Neuronal stem cell (in vitro differentiated cells): ENCODE measurements at regions not wholly inside any gene's neighbourhood (a gene's known extent, or its start where the extent isn't known, plus 50 kb on each side); places are given as distances from the start of the nearest gene placed in this dataset.

Experiments
- DNase-seq: peaks from one replicate; pipeline ENCODE4 v3.0.0-alpha.2; 2013; ENCODE audit warnings: low spot score
- H2AFZ ChIP-seq: one replicate; pipeline ENCODE4 v1.6.1; 2013; ENCODE audit warnings: mild to moderate bottlenecking, low read length, inconsistent platforms
- H2AK5ac ChIP-seq: 2 replicates; pipeline ENCODE4 v1.6.1; 2013; ENCODE audit warnings: low read depth, mild to moderate bottlenecking, inconsistent platforms, low read length, moderate library complexity, mixed read lengths
- H2BK120ac ChIP-seq: 2 replicates; pipeline ENCODE4 v1.6.1; 2013; ENCODE audit warnings: low read depth, mild to moderate bottlenecking, inconsistent platforms, low read length, moderate library complexity, mixed read lengths
- H2BK12ac ChIP-seq: one replicate; pipeline ENCODE4 v1.6.1; 2013; ENCODE audit warnings: low read length, inconsistent platforms
- H2BK15ac ChIP-seq: 2 replicates; pipeline ENCODE4 v1.6.1; 2013; ENCODE audit warnings: mild to moderate bottlenecking, low read length, inconsistent platforms, mixed read lengths
- H2BK5ac ChIP-seq: one replicate; pipeline ENCODE4 v1.6.1; 2013; ENCODE audit warnings: inconsistent platforms, mild to moderate bottlenecking, low read length, moderate library complexity
- H3K14ac ChIP-seq: one replicate; pipeline ENCODE4 v1.6.1; 2013; ENCODE audit warnings: low read length, inconsistent platforms
- H3K18ac ChIP-seq: 2 replicates; pipeline ENCODE4 v1.6.1; 2013; ENCODE audit warnings: low read length, inconsistent platforms
- H3K23ac ChIP-seq: 2 replicates; pipeline ENCODE4 v1.6.1; 2013; ENCODE audit warnings: low read depth, mild to moderate bottlenecking, mixed read lengths, low read length, inconsistent platforms; ENCODE audit not compliant: poor library complexity
- H3K27ac ChIP-seq: replicated peaks from 3 replicates; pipeline ENCODE4 v1.5.1; 2013; ENCODE audit warnings: low read length, inconsistent platforms
- H3K27me3 ChIP-seq, 3 experiments: 2 replicates each; pipeline ENCODE4 v1.6.1; 2013; ENCODE audit warnings: low read length in 3 of 3, mild to moderate bottlenecking in 2 of 3, inconsistent platforms in 1 of 3, low read depth in 1 of 3, mixed read lengths in 1 of 3, moderate library complexity in 1 of 3; ENCODE audit not compliant: control insufficient read depth in 3 of 3, insufficient read depth in 3 of 3
- H3K36me3 ChIP-seq, 2 donors: replicated peaks in 1 of 2; 2 replicates each; pipeline ENCODE4 v1.6.1; 2013; ENCODE audit warnings: low read length in 2 of 2; ENCODE audit not compliant: control insufficient read depth in 2 of 2, insufficient read depth in 2 of 2
- H3K4ac ChIP-seq: 2 replicates; pipeline ENCODE4 v1.6.1; 2013; ENCODE audit warnings: inconsistent platforms, mild to moderate bottlenecking, low read length, moderate library complexity
- H3K4me1 ChIP-seq, 2 donors: 1 replicate in 1 of 2; 2 replicates in 1 of 2; pipeline ENCODE4 v1.6.1; 2013; ENCODE audit warnings: low read length in 2 of 2, low read depth in 1 of 2; ENCODE audit not compliant: control insufficient read depth in 2 of 2, insufficient read depth in 1 of 2
- H3K4me2 ChIP-seq: one replicate; pipeline ENCODE4 v1.6.1; 2013; ENCODE audit warnings: mild to moderate bottlenecking, low read length, inconsistent platforms; ENCODE audit not compliant: insufficient read depth, poor library complexity, severe bottlenecking
- H3K4me3 ChIP-seq, 2 donors: 2 replicates each; pipeline ENCODE4 v1.5.1; 2013; ENCODE audit warnings: low read length in 2 of 2, mild to moderate bottlenecking in 2 of 2, inconsistent platforms in 1 of 2, moderate library complexity in 1 of 2
- H3K79me1 ChIP-seq: one replicate; pipeline ENCODE4 v1.6.1; 2013; ENCODE audit warnings: low read depth, mild to moderate bottlenecking, inconsistent platforms, low read length, moderate library complexity
- H3K9ac ChIP-seq: one replicate; pipeline ENCODE4 v1.6.1; 2013; ENCODE audit warnings: mild to moderate bottlenecking, low read depth, low read length, inconsistent platforms; ENCODE audit not compliant: poor library complexity
- H3K9me3 ChIP-seq, 2 donors: replicated peaks in 1 of 2; 2 replicates each; pipeline versions ENCODE3 to v1.6.1; 2013; ENCODE audit warnings: low read length in 2 of 2, mild to moderate bottlenecking in 2 of 2, inconsistent platforms in 1 of 2, low read depth in 1 of 2, mixed read lengths in 1 of 2, moderate library complexity in 1 of 2; ENCODE audit not compliant: control insufficient read depth in 2 of 2, insufficient read depth in 1 of 2
- H4K8ac ChIP-seq: one replicate; pipeline ENCODE4 v1.6.1; 2013; ENCODE audit warnings: low read depth, mild to moderate bottlenecking, inconsistent platforms, low read length, moderate library complexity
- H4K91ac ChIP-seq: one replicate; pipeline ENCODE4 v1.6.1; 2013; ENCODE audit warnings: low read length, low read depth, mild to moderate bottlenecking, inconsistent platforms; ENCODE audit not compliant: poor library complexity
- WGBS, 2 donors: extraction: QIAGEN DNeasy Blood & Tissue Kit; methylation state at CpG; one replicate each; pipeline ENCODE4 v1.1.7; 2013; ENCODE audit warnings: missing lambda C conversion rate in 2 of 2, mixed read lengths in 1 of 2; ENCODE audit not compliant: insufficient read length in 2 of 2, insufficient replicate concordance in 1 of 2; ENCODE audit errors: extremely low coverage in 2 of 2; 5-methylcytosine and 5-hydroxymethylcytosine counted together

GRCh38 chr2:55973673-55974072 lies 50.1 kb upstream of the EFEMP1 start:
- Histone ChIP-seq H3K14ac (no peak overlapping the region), H3K79me1 (no peaks in the 10 kb centered on the region), H3K4me1 (peaks cover 0 to 1% of the 10 kb centered on the region in 2 donors), H3K23ac (no peak overlapping the region), H2BK5ac (no peak overlapping the region), H3K9ac (no peak overlapping the region), H2BK15ac (no peak overlapping the region), H3K18ac (no peak overlapping the region), H3K4me3 (no peak overlapping the region), H3K4me2 (no peak overlapping the region), H3K4ac (no peak overlapping the region), H4K91ac (no peak overlapping the region), H2BK120ac (no peak overlapping the region), H2AK5ac (no peak overlapping the region), H3K27me3 (peaks cover 0 to 10% (median 0%) of the 10 kb centered on the region in 3 experiments), H4K8ac (no peak overlapping the region), H3K36me3 (no peaks in the 10 kb centered on the region), H3K27ac (no peak overlapping the region), H2AFZ (no peak overlapping the region), H2BK12ac (no peak overlapping the region), H3K9me3 (no peaks in the 10 kb centered on the region)
- DNase-seq: no peak
- WGBS, 2 donors: no CpG with 5 or more reads among the region's 1 CpG

GRCh38 chr2:55976681-55977080 lies 53.1 kb upstream of the EFEMP1 start:
- Histone ChIP-seq H3K18ac (no peak overlapping the region), H2BK5ac (no peak overlapping the region)

GRCh38 chr2:55985406-55985805 lies 61.8 kb upstream of the EFEMP1 start:
- no peak overlapping the region for H2AFZ ChIP-seq
- H3K23ac ChIP-seq: no peak overlapping the region
- H3K4me2 ChIP-seq: no peak overlapping the region
- no peaks in the 10 kb centered on the region for H3K9me3 ChIP-seq
- H3K4me1 ChIP-seq: peaks cover 0 to 9% of the 10 kb centered on the region in 2 donors
- H3K36me3 ChIP-seq: no peaks in the 10 kb centered on the region
- DNase-seq: no peak
- no peak overlapping the region for H2BK120ac ChIP-seq
- no peak overlapping the region for H4K8ac ChIP-seq
- no peak overlapping the region for H2BK15ac ChIP-seq
- no CpG with 5 or more reads among the region's 1 CpG for WGBS, 2 donors
- H3K27ac ChIP-seq: no peak overlapping the region
- H4K91ac ChIP-seq: no peak overlapping the region
- H3K4ac ChIP-seq: no peak overlapping the region
- no peak overlapping the region for H2BK5ac ChIP-seq
- no peak overlapping the region for H3K4me3 ChIP-seq
- H3K14ac ChIP-seq: no peak overlapping the region
- peaks cover 0 to 26% (median 0%) of the 10 kb centered on the region in 3 experiments for H3K27me3 ChIP-seq
- H2AK5ac ChIP-seq: no peak overlapping the region
- no peak overlapping the region for H2BK12ac ChIP-seq
- H3K79me1 ChIP-seq: no peaks in the 10 kb centered on the region
- H3K18ac ChIP-seq: no peak overlapping the region
- no peak overlapping the region for H3K9ac ChIP-seq

More at GRCh38 chr2:55976681-55977080, 53.1 kb upstream of the EFEMP1 start:
- Histone ChIP-seq H3K23ac (no peak overlapping the region), H2BK15ac (no peak overlapping the region), H3K9me3 (no peaks in the 10 kb centered on the region), H3K27me3 (peaks cover 0 to 3% (median 0%) of the 10 kb centered on the region in 3 experiments), H3K4me1 (peaks cover 0 to 1% of the 10 kb centered on the region in 2 donors), H3K14ac (no peak overlapping the region), H2BK120ac (no peak overlapping the region), H3K36me3 (no peaks in the 10 kb centered on the region), H2BK12ac (no peak overlapping the region), H3K4ac (no peak overlapping the region), H3K4me2 (no peak overlapping the region), H3K27ac (no peak overlapping the region), H3K79me1 (no peaks in the 10 kb centered on the region), H2AK5ac (no peak overlapping the region), H3K4me3 (no peak overlapping the region), H3K9ac (no peak overlapping the region), H4K8ac (no peak overlapping the region), H4K91ac (no peak overlapping the region), H2AFZ (no peak overlapping the region)
- DNase-seq: no peak

GRCh38 chr2:55986001-55986400 lies 62.4 kb upstream of the EFEMP1 start:
- no peak overlapping the region for H2BK15ac ChIP-seq
- no peak overlapping the region for H3K4me3 ChIP-seq
- no CpG with 5 or more reads among the region's 2 CpGs for WGBS, 2 donors
- no peaks in the 10 kb centered on the region for H3K36me3 ChIP-seq
- no peak overlapping the region for H3K9ac ChIP-seq
- H3K23ac ChIP-seq: no peak overlapping the region
- H2AK5ac ChIP-seq: no peak overlapping the region
- peaks cover 0 to 9% of the 10 kb centered on the region in 2 donors for H3K4me1 ChIP-seq
- H4K91ac ChIP-seq: no peak overlapping the region
- peak overlapping the region; percentile 19 for H3K27ac ChIP-seq
- peak overlapping the region; percentile 27 for H3K18ac ChIP-seq
- DNase-seq: no peak
- H2BK5ac ChIP-seq: no peak overlapping the region
- no peaks in the 10 kb centered on the region for H3K79me1 ChIP-seq
- H2BK12ac ChIP-seq: no peak overlapping the region
- no peak overlapping the region for H3K14ac ChIP-seq
- H2BK120ac ChIP-seq: no peak overlapping the region
- H2AFZ ChIP-seq: no peak overlapping the region
- no peak overlapping the region for H3K4me2 ChIP-seq
- H3K27me3 ChIP-seq: peaks cover 0 to 32% (median 0%) of the 10 kb centered on the region in 3 experiments
- H4K8ac ChIP-seq: no peak overlapping the region
- H3K4ac ChIP-seq: no peak overlapping the region
- H3K9me3 ChIP-seq: no peaks in the 10 kb centered on the region
